Activated T-cell treated with anti-CD3 and anti-CD28 coated beads for 48 hours (primary cell): ENCODE measurements at regions not wholly inside any gene's neighbourhood (a gene's known extent, or its start where the extent isn't known, plus 50 kb on each side); places are given as distances from the start of the nearest gene placed in this dataset.

Experiments
- DNase-seq: peaks from one replicate; pipeline ENCODE4 v3.0.0-alpha.2; 2020; ENCODE audit warnings: low read depth

- DNase-seq: peak; percentile 63
These were observed 49.8 kb upstream of the BAHCC1 start for GRCh38 chr17:81345228-81346089.
